Mesothelial cell of epicardium (in vitro differentiated cells): ENCODE measurements at regions not wholly inside any gene's neighbourhood (a gene's known extent, or its start where the extent isn't known, plus 50 kb on each side); places are given as distances from the start of the nearest gene placed in this dataset.

ENCODE experiments used
- DNase-seq, 2 experiments: peaks; one replicate each; pipeline ENCODE4 v3.0.0; 2021; ENCODE audit warnings: low spot score in 2 of 2; ENCODE audit not compliant: unreplicated experiment in 2 of 2
- H3K27ac Mint-ChIP-seq: 2 replicates; pipeline ENCODE4 v1.8.0; 2021; ENCODE audit warnings: mixed read lengths
- H3K27me3 Mint-ChIP-seq: 2 replicates; pipeline ENCODE4 v1.8.0; 2021; ENCODE audit warnings: low read depth, mixed read lengths
- H3K36me3 Mint-ChIP-seq: 2 replicates; pipeline ENCODE4 v1.8.0; 2021; ENCODE audit warnings: mixed read lengths
- H3K4me1 Mint-ChIP-seq: 2 replicates; pipeline ENCODE4 v1.8.0; 2021; ENCODE audit warnings: mixed read lengths
- H3K4me3 Mint-ChIP-seq: 2 replicates; pipeline ENCODE4 v1.8.0; 2021; ENCODE audit warnings: mild to moderate bottlenecking, moderate library complexity, mixed read lengths
- H3K9me3 Mint-ChIP-seq: 2 replicates; pipeline ENCODE4 v1.8.0; 2021; ENCODE audit warnings: mixed read lengths
- TF ChIP-seq, protein P1 (sequence below): fragments of 200-600 bp; sonication (generic); IDR thresholded peaks from one replicate; pipeline ENCODE4 v1.5.0; 2021; ENCODE audit warnings: antibody characterized with exemption; ENCODE audit not compliant: unreplicated experiment

DNA sequence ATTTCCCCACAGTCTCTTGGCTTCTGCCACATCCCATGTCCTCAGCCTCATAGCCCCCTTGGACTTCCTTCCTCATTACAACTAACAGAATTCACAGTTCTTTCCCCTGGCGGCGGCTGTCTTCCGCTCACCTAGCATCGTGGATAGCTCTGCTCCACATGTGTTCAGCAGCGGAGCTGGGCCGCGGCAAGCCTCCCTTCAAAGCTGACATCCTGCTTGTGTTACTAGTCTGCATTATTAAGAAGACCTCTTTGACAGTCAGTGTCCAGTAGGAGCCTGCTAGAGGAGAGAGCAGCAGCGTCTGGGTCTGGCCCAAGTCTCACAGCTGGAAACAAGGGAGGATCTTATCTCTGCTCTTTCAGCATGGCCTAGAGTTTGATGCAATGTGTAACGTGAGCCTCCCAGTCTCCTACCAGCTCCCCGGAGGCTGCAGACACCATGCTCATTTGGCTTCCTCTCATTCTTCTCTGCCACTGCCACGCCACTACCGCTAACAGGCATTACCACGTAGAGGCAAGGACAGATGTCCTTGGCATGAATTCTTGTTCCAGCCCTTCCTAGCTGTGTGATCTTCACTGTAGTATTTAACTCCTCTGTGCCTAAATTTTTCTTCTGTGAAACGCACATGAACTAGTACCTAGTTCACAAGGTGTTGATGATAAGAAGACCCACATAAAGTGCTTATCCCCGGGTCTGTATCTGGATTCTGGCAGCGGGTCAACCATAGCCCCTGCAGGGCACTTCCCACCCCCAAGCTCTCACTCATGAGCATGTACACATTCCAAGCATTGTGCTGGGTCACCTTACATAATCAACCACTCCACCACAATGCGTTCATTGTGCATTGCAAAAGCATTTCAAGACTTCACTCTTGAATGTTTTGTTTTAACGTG, 107.1 kb upstream of the BACH2 start:
- Mint-ChIP-seq H3K9me3 (peaks cover 8% of the 10 kb centered on the region), H3K27ac (peak overlapping the region; percentile 69), H3K27me3 (no peaks in the 10 kb centered on the region), H3K36me3 (no peaks in the 10 kb centered on the region), H3K4me3 (no peak overlapping the region), H3K4me1 (peaks cover 17% of the 10 kb centered on the region)
- TF ChIP-seq, protein P1, sequence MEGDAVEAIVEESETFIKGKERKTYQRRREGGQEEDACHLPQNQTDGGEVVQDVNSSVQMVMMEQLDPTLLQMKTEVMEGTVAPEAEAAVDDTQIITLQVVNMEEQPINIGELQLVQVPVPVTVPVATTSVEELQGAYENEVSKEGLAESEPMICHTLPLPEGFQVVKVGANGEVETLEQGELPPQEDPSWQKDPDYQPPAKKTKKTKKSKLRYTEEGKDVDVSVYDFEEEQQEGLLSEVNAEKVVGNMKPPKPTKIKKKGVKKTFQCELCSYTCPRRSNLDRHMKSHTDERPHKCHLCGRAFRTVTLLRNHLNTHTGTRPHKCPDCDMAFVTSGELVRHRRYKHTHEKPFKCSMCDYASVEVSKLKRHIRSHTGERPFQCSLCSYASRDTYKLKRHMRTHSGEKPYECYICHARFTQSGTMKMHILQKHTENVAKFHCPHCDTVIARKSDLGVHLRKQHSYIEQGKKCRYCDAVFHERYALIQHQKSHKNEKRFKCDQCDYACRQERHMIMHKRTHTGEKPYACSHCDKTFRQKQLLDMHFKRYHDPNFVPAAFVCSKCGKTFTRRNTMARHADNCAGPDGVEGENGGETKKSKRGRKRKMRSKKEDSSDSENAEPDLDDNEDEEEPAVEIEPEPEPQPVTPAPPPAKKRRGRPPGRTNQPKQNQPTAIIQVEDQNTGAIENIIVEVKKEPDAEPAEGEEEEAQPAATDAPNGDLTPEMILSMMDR: no peak
- DNase-seq: peak in 1 of 2 experiments; percentile 45

DNA sequence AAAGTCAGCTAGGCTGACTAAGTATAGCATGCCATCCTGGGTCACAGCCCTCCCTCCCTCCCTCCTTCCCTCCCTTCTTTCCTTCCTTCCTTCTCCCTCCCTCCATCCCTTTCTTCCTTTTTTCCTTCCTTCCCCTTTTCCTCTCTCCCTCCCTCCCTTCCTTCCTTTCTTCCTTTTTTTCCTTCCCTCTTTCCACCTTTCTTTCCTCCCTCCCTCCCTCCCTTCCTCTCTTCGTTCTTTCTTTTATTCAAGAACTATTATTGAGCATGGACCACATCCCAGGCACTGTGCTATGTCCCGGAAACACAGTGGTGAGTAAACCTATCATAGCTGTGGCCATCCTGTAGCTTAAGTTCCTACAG, 106.2 kb upstream of the BACH2 start:
- no peaks in the 10 kb centered on the region for H3K36me3 Mint-ChIP-seq
- H3K27ac Mint-ChIP-seq: no peak overlapping the region
- TF ChIP-seq, protein P1: no peak
- H3K4me3 Mint-ChIP-seq: no peak overlapping the region
- peaks cover 8% of the 10 kb centered on the region for H3K9me3 Mint-ChIP-seq
- H3K27me3 Mint-ChIP-seq: no peaks in the 10 kb centered on the region
- no peak for DNase-seq
- H3K4me1 Mint-ChIP-seq: peaks cover 17% of the 10 kb centered on the region

DNA sequence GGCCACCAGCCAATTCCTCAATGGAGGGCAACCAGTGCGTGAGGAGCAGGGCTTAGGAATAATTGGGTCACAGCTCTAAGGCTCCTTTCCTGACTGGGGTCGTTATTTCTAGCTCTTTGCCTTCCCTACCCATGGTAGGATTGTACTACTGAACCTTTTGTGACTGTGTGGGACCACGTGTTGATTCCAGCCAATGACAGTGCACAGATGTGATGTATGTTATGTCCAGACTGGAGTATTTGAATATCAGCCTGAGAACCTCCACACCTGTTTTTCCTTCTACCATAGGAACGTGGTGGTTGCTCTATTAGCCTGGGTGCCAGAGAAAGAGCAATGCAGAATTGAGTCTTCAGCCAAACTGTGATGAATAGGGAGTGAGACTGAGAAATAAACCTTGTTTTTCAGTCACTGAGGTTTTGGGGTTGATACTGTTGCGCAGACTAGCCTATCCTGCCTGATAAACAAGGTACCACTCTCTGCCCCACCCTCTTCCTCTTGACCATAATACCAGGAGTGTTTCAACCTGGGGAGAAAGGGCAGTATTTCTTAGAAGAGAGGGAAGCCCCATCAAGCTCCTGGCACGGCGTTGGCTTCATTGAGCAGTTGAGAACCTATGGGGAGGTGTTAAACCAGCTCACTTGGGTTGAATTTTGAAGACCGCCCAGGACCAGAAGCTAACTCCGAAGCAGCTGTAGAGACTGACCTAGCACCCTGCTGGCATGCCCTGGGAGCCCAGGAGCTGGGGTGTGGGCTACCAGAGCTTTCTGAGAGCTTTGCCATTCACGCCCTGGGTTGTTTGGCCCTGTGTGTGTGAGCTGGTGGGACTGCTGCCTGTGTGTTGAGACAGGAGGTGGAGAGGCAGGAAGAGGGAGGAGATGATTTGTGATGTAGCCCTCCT, 105.5 kb upstream of the BACH2 start:
- Mint-ChIP-seq H3K36me3 (no peaks in the 10 kb centered on the region), H3K27ac (no peak overlapping the region), H3K4me1 (peaks cover 23% of the 10 kb centered on the region), H3K4me3 (no peak overlapping the region), H3K9me3 (peaks cover 1% of the 10 kb centered on the region), H3K27me3 (no peaks in the 10 kb centered on the region)
- TF ChIP-seq, protein P1: no peak
- no peak for DNase-seq

DNA sequence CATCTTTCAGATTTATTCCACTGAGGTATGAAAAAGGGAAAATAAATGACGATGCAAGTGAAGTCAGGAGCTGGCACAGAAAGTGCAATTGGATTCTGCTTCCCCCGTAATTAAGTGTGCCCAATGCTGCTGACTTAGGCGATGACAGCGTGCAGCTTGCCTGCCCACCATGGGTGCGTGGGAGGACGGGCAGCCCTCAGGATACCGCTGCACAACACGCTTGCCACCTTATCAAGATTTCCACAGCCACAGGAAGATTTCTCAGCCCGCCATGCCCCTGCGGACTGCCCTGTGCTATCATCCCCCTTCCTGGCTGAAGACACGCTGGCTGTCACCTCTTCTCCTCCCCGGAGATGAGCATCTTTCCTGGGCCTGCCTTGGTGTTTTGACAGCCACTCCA, 103.3 kb upstream of the BACH2 start:
- H3K4me1 Mint-ChIP-seq: peaks cover 28% of the 10 kb centered on the region
- H3K9me3 Mint-ChIP-seq: no peaks in the 10 kb centered on the region
- no peak overlapping the region for H3K4me3 Mint-ChIP-seq
- H3K27me3 Mint-ChIP-seq: no peaks in the 10 kb centered on the region
- H3K36me3 Mint-ChIP-seq: no peaks in the 10 kb centered on the region
- no peak for DNase-seq
- H3K27ac Mint-ChIP-seq: no peak overlapping the region
- TF ChIP-seq, protein P1: no peak

DNA sequence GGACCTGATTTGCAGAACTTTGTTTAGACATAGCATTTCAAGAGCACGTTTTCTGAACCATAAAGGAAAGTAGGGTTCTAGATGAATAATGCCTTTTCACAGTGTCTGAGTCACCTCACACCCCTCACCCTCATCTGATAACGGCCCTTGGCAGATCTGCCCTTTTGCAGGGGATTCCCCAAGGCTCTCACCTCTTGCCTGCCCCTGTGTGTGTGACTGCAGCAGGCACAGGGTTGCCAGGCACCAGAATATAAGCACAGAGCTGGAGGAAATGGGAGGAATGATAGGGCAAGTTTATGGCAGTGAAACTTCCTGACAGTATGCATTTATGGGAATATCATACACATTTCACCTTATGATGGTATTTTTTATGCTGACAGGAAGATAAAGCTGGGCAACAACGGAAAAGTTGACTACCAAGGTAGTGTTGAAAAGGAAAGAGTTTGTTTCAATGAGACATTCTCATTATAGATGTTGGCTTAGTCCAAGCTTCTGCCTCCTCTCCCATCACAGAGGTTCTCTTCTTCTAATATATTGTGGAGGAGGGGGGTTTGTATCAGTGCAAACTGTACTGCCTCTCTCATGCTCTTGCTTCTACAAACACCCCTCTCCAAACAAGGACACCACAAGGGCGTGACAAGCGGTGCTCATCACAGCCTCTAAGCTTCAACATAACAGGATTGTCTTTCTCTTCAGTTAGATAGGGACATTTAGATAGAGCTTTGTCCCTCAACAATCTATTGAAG, 101.5 kb upstream of the BACH2 start:
- peaks cover 13% of the 10 kb centered on the region for H3K4me1 Mint-ChIP-seq
- H3K4me3 Mint-ChIP-seq: no peak overlapping the region
- no peaks in the 10 kb centered on the region for H3K9me3 Mint-ChIP-seq
- no peaks in the 10 kb centered on the region for H3K36me3 Mint-ChIP-seq
- no peaks in the 10 kb centered on the region for H3K27me3 Mint-ChIP-seq
- TF ChIP-seq, protein P1: no peak
- no peak overlapping the region for H3K27ac Mint-ChIP-seq
- DNase-seq: no peak
